ENCODE measurements at regions not wholly inside any gene's neighbourhood (a gene's known extent, or its start where the extent isn't known, plus 50 kb on each side); places are given as distances from the start of the nearest gene placed in this dataset.

- Histone ChIP-seq H3K9me2 (ENCODE audit: insufficient read depth) (no peaks in the 10 kb centered on the region), H3K9me3 (ENCODE audit: insufficient read depth, low read depth) (no peaks in the 10 kb centered on the region), H2AFZ (no peak overlapping the region), H3K27ac (no peak overlapping the region), H3K27me3 (ENCODE audit: insufficient read depth, low read depth) (no peaks in the 10 kb centered on the region), H3F3A (ENCODE audit: insufficient read depth, low read depth) (no peaks in the 10 kb centered on the region), H3K4me3 (no peak overlapping the region), H3K4me1 (replicated peaks; ENCODE audit: insufficient read depth) (no peaks in the 10 kb centered on the region), H3K4me2 (no peak overlapping the region), H3K36me3 (ENCODE audit: low read depth) (no peaks in the 10 kb centered on the region), H3K79me2 (ENCODE audit: low read depth) (no peaks in the 10 kb centered on the region), H4K20me1 (ENCODE audit: insufficient read depth) (no peaks in the 10 kb centered on the region)
- CTCF ChIA-PET: interaction anchor here (0.7 kb wide), 1 partner anchor 16 kb away, joined by 3 read pairs; no protein-coding TSS in a partner anchor
- no TSS peak for BruUV-seq (replicated peaks)
- POLR2A ChIA-PET (ENCODE audit: unreplicated experiment): no interaction called here
- intact Hi-C loops (cut with micrococcal nuclease; ENCODE audit: unreplicated experiment): loop anchor here (1.0 kb wide), 2 partner anchors 597 to 788 kb away; no protein-coding TSS in a partner anchor
- DNase-seq: peak; percentile 48 to 68
- no peak for TF ChIP-seq EZH2 (IDR thresholded peaks at IDR 0.05; ENCODE audit: low read depth)
- peak; percentile 94 for TF ChIP-seq CTCF (conservative IDR thresholded peaks at IDR 0.05)
Observed at GRCh38 chr13:76473552-76474134, 412.6 kb downstream of the KCTD12 start.

- no peak for DNase-seq
- BruUV-seq (replicated peaks): no TSS peak
- TF ChIP-seq EZH2 (IDR thresholded peaks at IDR 0.05; ENCODE audit: low read depth): no peak
- TF ChIP-seq CTCF (conservative IDR thresholded peaks at IDR 0.05): no peak
- H3K4me2 ChIP-seq: no peak overlapping the region
- no peaks in the 10 kb centered on the region for H3K4me1 ChIP-seq (replicated peaks; ENCODE audit: insufficient read depth)
- no peaks in the 10 kb centered on the region for H3F3A ChIP-seq (ENCODE audit: insufficient read depth, low read depth)
- POLR2A ChIA-PET (ENCODE audit: unreplicated experiment): no interaction called here
- H3K79me2 ChIP-seq (ENCODE audit: low read depth): no peaks in the 10 kb centered on the region
- no peaks in the 10 kb centered on the region for H4K20me1 ChIP-seq (ENCODE audit: insufficient read depth)
- no peak overlapping the region for H3K27ac ChIP-seq
- H3K9me2 ChIP-seq (ENCODE audit: insufficient read depth): no peaks in the 10 kb centered on the region
- no peaks in the 10 kb centered on the region for H3K9me3 ChIP-seq (ENCODE audit: insufficient read depth, low read depth)
- H2AFZ ChIP-seq: no peak overlapping the region
- intact Hi-C loops (cut with micrococcal nuclease; ENCODE audit: unreplicated experiment): loop anchor here (1.0 kb wide), 2 partner anchors 597 to 788 kb away; no protein-coding TSS in a partner anchor
- CTCF ChIA-PET: interaction anchor here (0.5 kb wide), 1 partner anchor 786 kb away, joined by 3 read pairs; no protein-coding TSS in a partner anchor
- H3K36me3 ChIP-seq (ENCODE audit: low read depth): no peaks in the 10 kb centered on the region
- no peaks in the 10 kb centered on the region for H3K27me3 ChIP-seq (ENCODE audit: insufficient read depth, low read depth)
- no peak overlapping the region for H3K4me3 ChIP-seq
Observed at GRCh38 chr13:76472916-76473315, 413.3 kb downstream of the KCTD12 start.

GRCh38 chr13:76471486-76471885 is 414.7 kb downstream of the KCTD12 start:
- Histone ChIP-seq H3K9me2 (ENCODE audit: insufficient read depth) (no peaks in the 10 kb centered on the region), H3K27me3 (ENCODE audit: insufficient read depth, low read depth) (no peaks in the 10 kb centered on the region), H4K20me1 (ENCODE audit: insufficient read depth) (no peaks in the 10 kb centered on the region), H2AFZ (no peak overlapping the region), H3K4me2 (no peak overlapping the region), H3K27ac (no peak overlapping the region), H3K79me2 (ENCODE audit: low read depth) (no peaks in the 10 kb centered on the region), H3K4me1 (replicated peaks; ENCODE audit: insufficient read depth) (no peaks in the 10 kb centered on the region), H3K36me3 (ENCODE audit: low read depth) (no peaks in the 10 kb centered on the region), H3K9me3 (ENCODE audit: insufficient read depth, low read depth) (no peaks in the 10 kb centered on the region), H3F3A (ENCODE audit: insufficient read depth, low read depth) (no peaks in the 10 kb centered on the region), H3K4me3 (no peak overlapping the region)
- TF ChIP-seq CTCF (conservative IDR thresholded peaks at IDR 0.05) (no peak), EZH2 (IDR thresholded peaks at IDR 0.05; ENCODE audit: low read depth) (no peak)
- CTCF ChIA-PET: no interaction called here
- POLR2A ChIA-PET (ENCODE audit: unreplicated experiment): no interaction called here
- intact Hi-C loops (cut with micrococcal nuclease; ENCODE audit: unreplicated experiment): no loop called here
- no TSS peak for BruUV-seq (replicated peaks)
- no peak for DNase-seq
